NCI-H226 (cell line): ENCODE measurements at regions not wholly inside any gene's neighbourhood (a gene's known extent, or its start where the extent isn't known, plus 50 kb on each side); places are given as distances from the start of the nearest gene placed in this dataset.

Experiments
- DNase-seq: peaks from one replicate; pipeline ENCODE4 v3.0.0-alpha.2; 2015

- peak; percentile 2 for DNase-seq
Measured at GRCh38 chrX:45980726-45981125, 564.5 kb downstream of the ZNF674 start.

DNA sequence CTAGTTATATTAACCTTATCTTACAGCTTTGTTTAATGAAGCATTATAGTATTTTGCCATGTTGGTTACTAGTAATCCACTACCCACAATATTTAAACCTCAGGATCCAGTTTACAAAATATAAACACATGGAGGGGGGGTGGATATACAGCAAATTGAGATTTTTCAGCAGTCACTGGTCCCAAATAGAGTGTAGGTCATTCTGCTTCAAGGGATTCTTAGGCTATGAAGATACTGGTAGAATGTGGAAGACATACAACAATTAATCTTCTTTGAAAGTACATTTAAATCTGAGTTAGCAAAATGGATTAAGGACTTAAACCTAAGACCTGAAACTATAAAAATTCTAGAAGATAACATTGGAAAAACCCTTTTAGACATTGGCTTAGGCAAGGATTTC, 569.6 kb downstream of the ZNF674 start:
- no peak for DNase-seq

DNA sequence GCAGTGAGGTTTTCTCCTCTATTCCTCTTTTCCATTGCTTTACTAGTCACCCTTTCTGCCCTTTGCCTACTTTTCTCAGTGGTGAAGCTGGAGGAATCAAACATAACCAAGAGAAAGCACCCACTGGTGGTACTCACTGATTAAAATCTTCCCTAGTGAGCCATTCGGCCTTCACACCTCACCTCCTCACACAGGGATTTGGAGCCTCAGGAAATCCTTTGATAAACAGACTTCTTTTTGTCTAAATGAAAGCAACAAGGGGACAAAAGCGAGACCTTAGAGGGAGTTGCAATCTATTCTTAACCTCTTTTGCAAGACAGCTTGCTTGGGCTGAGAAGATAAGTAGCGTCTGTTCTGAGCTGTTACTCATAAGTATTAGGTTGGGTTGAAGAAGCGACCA, 572.6 kb downstream of the ZNF674 start:
- DNase-seq: no peak

- no peak for DNase-seq
Measured at GRCh38 chrX:45959567-45959966, 585.7 kb downstream of the ZNF674 start.

DNA sequence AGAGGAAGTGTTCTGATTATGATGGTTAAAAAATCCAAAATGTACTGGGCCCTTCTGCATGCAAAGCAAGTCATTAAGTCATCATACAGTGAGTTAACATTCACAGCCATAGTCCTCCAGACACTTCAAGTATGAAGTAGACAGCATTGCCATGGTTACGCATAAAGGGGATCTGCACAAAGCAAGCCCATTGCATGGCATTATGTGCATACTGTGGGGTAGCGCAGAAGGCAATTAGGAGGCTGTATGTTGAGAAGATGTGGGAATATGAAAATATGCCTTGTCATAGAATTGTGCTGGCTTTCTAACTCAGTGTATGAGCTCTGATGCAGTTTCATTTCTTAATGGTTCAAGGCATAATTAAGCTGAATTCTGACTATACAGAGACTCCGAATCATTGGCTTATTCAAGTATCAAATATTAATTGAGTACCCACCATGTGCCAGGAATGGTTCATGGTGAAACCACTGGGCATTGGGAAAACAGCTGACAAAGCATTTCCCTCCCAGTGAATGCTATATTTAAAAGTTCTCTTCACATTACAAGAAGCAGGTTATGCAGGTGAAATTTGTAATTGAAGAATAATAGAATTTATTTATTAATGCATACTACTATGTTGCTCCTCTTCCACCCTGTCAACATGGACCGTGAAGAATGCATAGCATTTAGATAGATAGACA, 588.9 kb downstream of the ZNF674 start:
- no peak for DNase-seq

DNA sequence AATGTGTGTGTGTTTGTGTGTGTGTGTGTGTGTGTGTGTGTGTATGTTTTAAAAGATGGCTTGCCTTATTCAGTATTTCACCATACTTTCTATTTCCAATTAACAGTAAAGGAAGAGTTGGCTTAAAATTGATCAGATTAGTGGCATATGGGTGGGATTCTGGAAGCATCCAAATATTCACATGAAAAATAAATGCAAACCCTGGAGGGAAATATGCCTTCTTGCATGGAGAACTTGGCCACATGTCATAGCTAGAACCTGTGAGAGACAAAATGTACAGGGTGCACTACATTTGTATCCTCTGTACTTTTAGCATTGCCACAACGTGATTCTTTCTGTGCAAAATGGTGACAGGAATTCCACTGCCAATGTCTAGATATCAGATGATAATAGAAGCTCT, 589.6 kb downstream of the ZNF674 start:
- DNase-seq: no peak

- no peak for DNase-seq
Measured at GRCh38 chrX:45954026-45954425, 591.2 kb downstream of the ZNF674 start.

DNA sequence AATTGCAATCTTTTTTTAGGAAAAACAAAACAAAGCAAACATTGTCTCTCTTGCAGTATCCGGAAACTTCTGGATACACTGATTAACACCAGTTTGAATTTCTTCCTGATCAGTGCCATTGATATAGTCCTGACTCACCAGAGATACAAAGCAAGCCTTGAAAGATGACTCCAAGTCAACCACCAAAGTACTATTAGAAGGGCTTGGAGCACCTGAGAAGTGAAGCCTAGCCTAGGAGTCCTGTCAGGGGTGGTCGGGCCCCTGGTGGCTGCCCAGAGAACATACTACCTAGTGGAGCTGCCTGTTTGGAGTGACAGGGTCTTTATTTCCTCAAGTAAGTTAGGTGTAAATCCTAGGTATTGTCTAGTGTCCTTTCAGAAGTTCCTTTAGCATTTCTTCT, 593.2 kb downstream of the ZNF674 start:
- no peak for DNase-seq

DNA sequence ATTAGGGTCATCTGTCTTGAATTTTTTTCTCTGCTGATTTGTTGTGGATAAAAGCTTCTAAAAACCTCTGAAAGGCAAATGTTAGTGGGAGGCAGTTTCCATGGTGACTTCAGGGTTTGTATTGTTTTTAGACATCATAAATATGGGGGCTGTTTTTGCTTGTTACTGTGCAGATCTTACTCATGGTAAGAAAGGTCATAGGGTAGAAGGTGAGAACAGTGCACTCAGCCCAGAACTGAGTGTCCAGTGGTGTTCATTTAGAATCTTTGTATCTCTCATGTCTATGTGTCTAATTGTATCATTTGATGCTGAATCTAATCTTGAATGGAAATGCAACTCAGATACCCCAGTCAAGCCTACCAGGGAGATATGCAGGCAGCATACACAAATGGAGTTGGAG, 609.8 kb downstream of the ZNF674 start:
- no peak for DNase-seq

GRCh38 chrX:45912316-45912715, 632.9 kb downstream of the ZNF674 start:
- no peak for DNase-seq

DNA sequence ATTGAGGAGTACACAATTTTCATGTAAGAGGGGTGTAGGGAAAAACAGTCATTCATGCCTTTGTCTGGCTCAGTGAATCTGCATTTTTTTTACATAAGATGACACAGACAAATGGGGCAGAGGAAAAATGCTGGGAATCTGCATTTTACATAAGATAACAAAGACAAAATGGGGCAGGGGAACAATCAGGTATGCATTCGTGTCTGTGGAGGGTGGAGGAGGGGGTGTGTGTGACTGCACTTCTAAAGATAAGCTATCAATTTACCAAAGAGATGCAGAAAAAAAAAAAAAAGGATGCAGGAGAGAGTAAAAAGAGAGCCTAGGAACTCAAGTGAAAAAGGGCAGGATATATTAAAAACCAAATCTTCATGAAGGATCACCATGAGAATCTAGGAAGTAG, 637.4 kb downstream of the ZNF674 start:
- DNase-seq: no peak

- no peak for DNase-seq
Measured at GRCh38 chrX:45903781-45904201, 641.4 kb downstream of the ZNF674 start.

DNA sequence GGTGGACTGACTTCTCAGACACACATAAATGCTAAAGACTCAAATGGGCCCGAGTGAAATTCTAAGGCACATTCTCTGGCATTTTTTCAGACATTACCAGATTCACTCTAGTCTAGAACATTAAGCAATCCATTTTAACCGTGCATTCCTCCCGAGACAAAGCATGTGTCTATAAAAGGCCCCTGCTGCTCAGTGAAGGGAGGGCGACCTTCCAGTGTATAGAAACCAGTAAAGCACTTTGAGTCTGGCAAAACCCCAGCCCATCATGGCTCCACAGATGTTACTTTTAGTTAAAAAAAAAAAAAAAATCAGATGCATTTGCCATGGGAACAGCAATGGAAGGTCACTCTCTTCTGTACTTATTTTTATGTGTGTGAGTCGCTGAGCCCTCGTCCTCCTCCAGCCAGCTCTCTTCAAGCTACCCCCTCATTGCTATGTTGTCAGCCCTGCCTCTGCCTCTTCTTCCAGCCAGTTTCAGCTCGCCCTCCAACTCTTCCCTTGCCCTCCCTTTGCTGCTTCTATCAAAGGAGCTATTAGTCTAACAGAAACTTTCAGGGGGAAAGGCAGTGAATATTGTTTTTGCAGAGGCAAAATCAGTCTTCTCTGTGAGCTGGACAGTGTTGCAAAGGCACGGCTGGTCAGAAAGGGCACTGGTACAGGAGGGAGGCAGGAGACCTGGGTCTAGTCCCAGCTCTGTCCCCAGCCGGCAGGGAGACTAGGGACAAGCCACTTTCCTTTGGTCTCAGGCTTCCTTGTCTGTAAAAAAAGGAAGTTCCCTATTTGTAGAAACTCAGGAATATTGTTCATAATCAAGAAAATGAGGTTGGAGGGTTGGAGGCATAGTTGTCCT, 644.2 kb downstream of the ZNF674 start:
- no peak for DNase-seq

DNA sequence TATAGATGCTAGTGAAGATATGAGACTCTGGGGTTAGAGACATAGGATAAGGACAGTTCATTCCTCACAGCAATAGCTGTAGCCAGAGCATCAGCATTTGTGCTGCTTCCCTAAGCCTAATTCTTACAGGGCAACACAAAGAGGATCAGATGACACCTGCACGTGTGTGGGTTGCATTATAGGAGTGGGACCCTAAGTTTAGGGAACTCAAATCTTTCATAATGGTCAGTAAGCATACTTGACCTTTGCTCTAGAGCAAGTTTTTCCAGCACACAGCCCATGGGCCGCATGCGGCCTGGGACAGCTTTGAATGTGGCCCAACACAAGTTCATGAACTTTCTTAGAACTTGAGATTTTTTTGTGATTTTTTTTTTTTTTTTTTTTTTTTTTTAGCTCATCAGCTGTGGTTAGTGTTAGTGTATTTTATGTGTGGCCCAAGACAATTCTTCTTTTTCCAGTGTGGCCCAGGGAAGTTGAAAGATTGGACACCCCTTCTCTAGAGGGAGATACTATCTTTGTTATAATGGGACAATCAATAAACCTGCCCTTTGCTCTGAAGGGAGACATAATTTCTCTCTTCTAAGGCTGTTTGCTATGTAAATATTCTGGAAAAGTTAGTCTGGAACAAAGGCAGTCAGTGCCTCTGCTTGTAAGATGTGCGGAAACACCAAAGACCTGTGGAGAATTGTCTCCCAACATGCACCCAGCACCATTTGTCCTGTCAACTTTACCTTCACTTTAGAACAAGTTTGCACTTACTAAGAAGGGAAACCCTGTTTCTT, 650.2 kb downstream of the ZNF674 start:
- no peak for DNase-seq

GRCh38 chrX:45889471-45889870, 655.8 kb downstream of the ZNF674 start:
- DNase-seq: no peak

DNA sequence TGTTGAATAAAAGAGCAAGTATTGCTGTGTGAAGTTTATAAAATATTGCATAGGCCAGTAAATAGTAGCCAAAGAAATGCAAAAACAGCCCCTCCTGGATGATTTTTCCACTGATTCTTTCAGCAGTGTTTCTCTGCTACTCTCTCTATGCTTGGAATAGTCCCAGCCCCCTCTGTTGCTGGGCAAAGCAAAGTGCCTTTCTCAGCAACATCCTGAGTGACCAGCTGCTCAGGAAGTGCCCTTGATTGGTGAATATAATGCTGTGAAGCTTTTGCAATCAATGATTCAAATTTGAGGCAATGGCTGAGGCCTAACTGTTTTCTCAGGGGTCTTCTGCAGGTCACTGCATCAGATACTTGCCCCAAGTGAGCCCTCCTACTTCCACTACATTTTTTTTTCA, 656.7 kb downstream of the ZNF674 start:
- DNase-seq: no peak

GRCh38 chrX:45885931-45886330, 659.3 kb downstream of the ZNF674 start:
- no peak for DNase-seq

DNA sequence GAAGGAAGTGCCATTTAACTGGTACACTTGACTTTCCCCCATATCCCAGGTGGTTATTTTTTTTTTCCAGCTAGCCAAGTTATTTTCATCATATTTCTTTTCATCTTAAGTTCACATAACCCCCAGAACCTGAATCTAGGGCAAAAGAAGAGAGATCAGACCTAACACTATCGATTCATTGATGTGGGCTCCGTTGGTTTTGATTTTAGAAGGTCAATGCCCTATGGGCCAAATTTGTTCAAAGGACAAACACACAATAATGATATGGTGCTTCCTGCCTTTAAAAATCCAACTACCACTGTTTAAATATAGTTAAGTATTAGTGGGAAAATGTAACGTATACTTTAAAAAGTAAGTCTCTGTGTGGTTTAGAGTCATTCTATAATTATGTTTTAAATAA, 665.7 kb downstream of the ZNF674 start:
- no peak for DNase-seq

DNA sequence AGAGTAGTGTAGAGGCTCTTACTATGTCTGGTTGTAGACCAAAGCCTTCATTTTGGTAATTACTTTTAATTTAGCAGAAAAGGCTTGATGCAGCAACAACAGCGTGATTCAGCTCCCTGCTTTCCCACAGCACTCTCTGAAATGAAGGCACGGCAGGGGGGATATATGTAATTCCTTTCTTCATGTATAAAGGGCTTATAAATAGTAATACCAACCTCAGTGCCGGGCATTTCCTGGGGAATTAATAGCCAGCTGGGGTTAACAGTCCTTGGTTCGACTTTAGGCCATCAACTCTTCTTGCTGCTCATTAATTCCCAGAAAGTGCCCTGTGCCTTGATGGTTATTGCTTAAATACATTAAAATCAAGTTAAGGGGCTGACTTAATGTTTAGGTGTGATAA, 669.0 kb downstream of the ZNF674 start:
- no peak for DNase-seq

DNA sequence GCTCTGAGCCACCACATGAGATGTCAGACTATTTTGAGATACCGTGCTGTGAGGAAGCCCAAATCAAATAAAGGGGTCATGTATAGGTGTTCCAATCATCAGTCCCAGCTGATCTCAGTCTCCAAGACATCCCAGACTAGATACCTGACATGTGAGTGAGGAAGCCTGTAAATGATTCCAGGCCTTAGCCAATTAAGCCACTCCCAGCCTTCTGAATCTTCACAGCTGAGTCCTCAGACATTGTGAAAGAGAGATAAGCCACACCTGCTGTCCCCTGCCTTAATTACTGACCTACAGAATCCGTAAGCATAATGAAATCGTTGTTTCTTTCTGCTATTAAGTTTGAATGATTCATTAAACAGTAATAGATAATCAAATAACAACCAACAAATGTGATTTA, 671.4 kb downstream of the ZNF674 start:
- no peak for DNase-seq

- no peak for DNase-seq
Measured at GRCh38 chrX:45872480-45872879, 671.8 kb upstream of the DIPK2B start.

DNA sequence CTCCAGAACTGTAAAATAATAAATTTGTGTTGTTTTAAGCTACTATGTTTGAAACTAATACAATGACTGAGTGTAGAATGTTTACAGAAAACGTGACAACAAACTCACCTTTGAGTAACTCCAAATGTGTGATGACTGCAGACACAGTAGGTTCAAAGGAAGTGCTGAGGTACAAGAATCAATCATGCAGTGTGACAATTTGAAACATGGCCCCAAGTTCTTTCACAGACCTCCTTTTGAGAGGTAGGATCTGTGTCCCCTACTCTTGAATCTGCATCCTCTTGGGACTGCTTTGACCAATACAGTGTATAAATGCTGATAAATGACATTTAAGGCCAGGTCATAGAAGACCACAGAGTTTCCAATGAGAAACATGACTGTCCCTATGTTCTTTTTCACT, 667.7 kb upstream of the DIPK2B start:
- DNase-seq: no peak

DNA sequence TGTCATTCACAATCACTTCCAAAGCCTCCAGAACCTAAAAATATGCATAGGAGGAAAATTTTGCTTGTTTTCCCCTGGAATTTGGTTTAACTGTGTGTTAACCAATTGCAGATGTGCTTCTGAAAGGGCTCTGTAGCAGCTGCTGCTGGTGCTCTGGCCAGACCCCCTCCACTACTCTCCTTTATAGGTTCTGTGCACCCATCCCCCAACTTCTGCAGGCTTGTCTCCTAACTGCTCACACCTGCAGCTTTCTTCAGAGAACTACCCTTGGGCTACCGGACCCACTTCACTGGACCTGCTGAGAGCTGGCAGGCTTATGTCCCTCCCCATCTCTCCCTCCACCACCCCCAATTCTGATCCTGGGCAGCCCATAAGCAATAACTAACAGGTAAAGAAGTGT, 662.1 kb upstream of the DIPK2B start:
- DNase-seq: no peak

- DNase-seq: no peak
Measured at GRCh38 chrX:45860450-45860849, 659.8 kb upstream of the DIPK2B start.
